Renal cortical epithelial cell (primary cell): ENCODE measurements at regions not wholly inside any gene's neighbourhood (a gene's known extent, or its start where the extent isn't known, plus 50 kb on each side); places are given as distances from the start of the nearest gene placed in this dataset.
A peak's percentile ranks its signal among the peaks of the same experiment; 100 is the strongest.

Experiments used
- DNase-seq: peaks from one replicate; pipeline ENCODE4 v3.0.0-alpha.2; 2011; ENCODE audit warnings: low read depth

GRCh38 chr5:61784341-61784740 lies 452.3 kb downstream of the ZSWIM6 start:
- DNase-seq: no peak

GRCh38 chr5:61788548-61788947 lies 456.5 kb downstream of the ZSWIM6 start:
- DNase-seq: no peak

- no peak for DNase-seq
Measured at GRCh38 chr5:61790007-61790406, 457.9 kb downstream of the ZSWIM6 start.

- DNase-seq: peak; percentile 66
Measured at GRCh38 chr5:61790678-61791077, 458.6 kb downstream of the ZSWIM6 start.

GRCh38 chr5:61796773-61797172 lies 464.7 kb downstream of the ZSWIM6 start:
- peak; percentile 15 for DNase-seq

- no peak for DNase-seq
Measured at GRCh38 chr5:61800450-61800849, 468.4 kb downstream of the ZSWIM6 start.

- DNase-seq: no peak
Measured at GRCh38 chr5:61801174-61801573, 469.1 kb downstream of the ZSWIM6 start.

- DNase-seq: no peak
Measured at GRCh38 chr5:61802456-61802855, 470.4 kb downstream of the ZSWIM6 start.

- DNase-seq: peak; percentile 95
Measured at GRCh38 chr5:61805101-61805500, 473.0 kb downstream of the ZSWIM6 start.

GRCh38 chr5:61806491-61807020 lies 474.5 kb downstream of the ZSWIM6 start:
- no peak for DNase-seq

GRCh38 chr5:61808091-61808490 lies 476.0 kb downstream of the ZSWIM6 start:
- DNase-seq: no peak

- no peak for DNase-seq
Measured at GRCh38 chr5:61808909-61809308, 476.9 kb downstream of the ZSWIM6 start.

- no peak for DNase-seq
Measured at GRCh38 chr5:61809651-61810050, 477.6 kb downstream of the ZSWIM6 start.

GRCh38 chr5:61811052-61811451 lies 479.0 kb downstream of the ZSWIM6 start:
- peak; percentile 4 for DNase-seq

GRCh38 chr5:61813361-61813760 lies 481.3 kb downstream of the ZSWIM6 start:
- DNase-seq: no peak

- DNase-seq: peak; percentile 9
Measured at GRCh38 chr5:61815339-61815738, 483.3 kb downstream of the ZSWIM6 start.

- DNase-seq: no peak
Measured at GRCh38 chr5:61816146-61816545, 484.1 kb downstream of the ZSWIM6 start.

GRCh38 chr5:61816585-61817450 lies 484.8 kb downstream of the ZSWIM6 start:
- no peak for DNase-seq

GRCh38 chr5:61817472-61818326 lies 485.6 kb downstream of the ZSWIM6 start:
- peak; percentile 87 for DNase-seq

- no peak for DNase-seq
Measured at GRCh38 chr5:61820836-61821235, 485.2 kb upstream of the KIF2A start.

- no peak for DNase-seq
Measured at GRCh38 chr5:61821561-61821960, 484.4 kb upstream of the KIF2A start.

GRCh38 chr5:61822584-61822983 lies 483.4 kb upstream of the KIF2A start:
- peak; percentile 36 for DNase-seq

GRCh38 chr5:61823065-61823464 lies 482.9 kb upstream of the KIF2A start:
- DNase-seq: no peak
